Vagina (tissue), 2 donors: ENCODE measurements at regions not wholly inside any gene's neighbourhood (a gene's known extent, or its start where the extent isn't known, plus 50 kb on each side); places are given as distances from the start of the nearest gene placed in this dataset.

Experiments
- POLR2A ChIP-seq, 2 donors: fragments of 450-650 bp; IDR thresholded peaks; one replicate each; pipeline ENCODE4 v1.6.1; 2017; ENCODE audit warnings: antibody characterized with exemption in 2 of 2, mild to moderate bottlenecking in 2 of 2, moderate library complexity in 2 of 2
- TF ChIP-seq, protein P1 (sequence below), 3 experiments: fragments of 450-650 bp in 2 of 3; fragments of 200-600 bp in 1 of 3; sonication (generic) in 1 of 3; IDR thresholded peaks; one replicate each; pipeline ENCODE4 v1.5.1; 2017 to 2019; ENCODE audit warnings: antibody characterized with exemption in 3 of 3, mild to moderate bottlenecking in 2 of 3, moderate library complexity in 2 of 3

- TF ChIP-seq, protein P1, sequence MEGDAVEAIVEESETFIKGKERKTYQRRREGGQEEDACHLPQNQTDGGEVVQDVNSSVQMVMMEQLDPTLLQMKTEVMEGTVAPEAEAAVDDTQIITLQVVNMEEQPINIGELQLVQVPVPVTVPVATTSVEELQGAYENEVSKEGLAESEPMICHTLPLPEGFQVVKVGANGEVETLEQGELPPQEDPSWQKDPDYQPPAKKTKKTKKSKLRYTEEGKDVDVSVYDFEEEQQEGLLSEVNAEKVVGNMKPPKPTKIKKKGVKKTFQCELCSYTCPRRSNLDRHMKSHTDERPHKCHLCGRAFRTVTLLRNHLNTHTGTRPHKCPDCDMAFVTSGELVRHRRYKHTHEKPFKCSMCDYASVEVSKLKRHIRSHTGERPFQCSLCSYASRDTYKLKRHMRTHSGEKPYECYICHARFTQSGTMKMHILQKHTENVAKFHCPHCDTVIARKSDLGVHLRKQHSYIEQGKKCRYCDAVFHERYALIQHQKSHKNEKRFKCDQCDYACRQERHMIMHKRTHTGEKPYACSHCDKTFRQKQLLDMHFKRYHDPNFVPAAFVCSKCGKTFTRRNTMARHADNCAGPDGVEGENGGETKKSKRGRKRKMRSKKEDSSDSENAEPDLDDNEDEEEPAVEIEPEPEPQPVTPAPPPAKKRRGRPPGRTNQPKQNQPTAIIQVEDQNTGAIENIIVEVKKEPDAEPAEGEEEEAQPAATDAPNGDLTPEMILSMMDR (IDR thresholded peaks at IDR 0.05): no peak
- TF ChIP-seq POLR2A (IDR thresholded peaks at IDR 0.05): no peak
Observed at GRCh38 chr5:92749943-92750342, 831.1 kb downstream of the NR2F1-AS1 start.
